HG03571 (cell line): ENCODE measurements at regions not wholly inside any gene's neighbourhood (a gene's known extent, or its start where the extent isn't known, plus 50 kb on each side); places are given as distances from the start of the nearest gene placed in this dataset.

Experiments
- ATAC-seq: cut with Tn5 transposase; IDR thresholded peaks from one replicate; pipeline ENCODE4 v1.9.1; 2021; ENCODE audit not compliant: unreplicated experiment

GRCh38 chr3:46114323-46114988, 87.2 kb upstream of the XCR1 start:
- no peak for ATAC-seq

DNA sequence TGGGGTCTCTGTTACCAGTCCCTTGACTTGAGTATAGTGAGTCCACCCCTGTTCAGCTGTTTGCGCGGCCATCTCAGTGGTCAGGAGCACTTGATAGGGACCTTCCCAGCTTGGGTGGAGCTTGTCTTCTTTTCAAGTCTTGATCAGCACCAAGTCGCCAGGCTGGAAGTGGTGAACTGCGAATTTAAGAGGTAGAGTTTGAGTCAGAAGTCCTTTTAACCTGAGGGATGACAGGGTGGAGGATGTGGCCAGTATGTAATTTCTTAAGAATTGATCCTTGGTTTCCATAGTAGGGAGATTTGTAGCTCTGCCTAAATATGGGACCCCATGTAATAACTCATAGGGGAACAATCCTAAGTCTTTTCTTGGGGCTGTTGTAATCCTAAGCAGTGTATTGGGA, 86.3 kb upstream of the XCR1 start:
- ATAC-seq = no peak

- no peak for ATAC-seq
Observed at GRCh38 chr3:46112984-46113383, 85.7 kb upstream of the XCR1 start.

- ATAC-seq = no peak
Observed at GRCh38 chr3:46112296-46112695, 85.0 kb upstream of the XCR1 start.

- ATAC-seq = peak; percentile 77
Observed at GRCh38 chr3:46110701-46111493, 83.6 kb upstream of the XCR1 start.

DNA sequence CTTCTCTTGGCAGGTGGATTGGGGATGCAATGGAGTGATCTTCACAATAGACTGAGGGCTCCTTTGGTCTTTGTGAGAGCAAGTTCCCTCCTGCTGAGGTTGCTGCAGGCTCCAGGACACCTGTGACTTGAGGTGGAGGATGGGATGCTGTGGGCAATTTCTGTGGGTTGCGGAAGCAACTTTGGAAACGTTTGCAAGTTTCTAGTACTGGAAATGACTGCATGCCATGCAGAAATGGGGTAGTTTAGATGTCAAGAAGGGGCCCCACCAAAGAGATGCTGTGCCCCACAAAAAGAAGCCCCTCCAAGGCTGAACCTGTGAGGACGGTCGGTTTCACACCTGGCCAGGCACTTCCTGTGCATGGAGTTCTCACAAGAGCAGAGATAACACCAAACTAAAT, 80.4 kb upstream of the XCR1 start:
- no peak for ATAC-seq

- no peak for ATAC-seq
Observed at GRCh38 chr3:46105306-46105919, 78.1 kb upstream of the XCR1 start.

- no peak for ATAC-seq
Observed at GRCh38 chr3:46104706-46105105, 77.4 kb upstream of the XCR1 start.

- no peak for ATAC-seq
Observed at GRCh38 chr3:46102780-46103130, 75.5 kb upstream of the XCR1 start.

DNA sequence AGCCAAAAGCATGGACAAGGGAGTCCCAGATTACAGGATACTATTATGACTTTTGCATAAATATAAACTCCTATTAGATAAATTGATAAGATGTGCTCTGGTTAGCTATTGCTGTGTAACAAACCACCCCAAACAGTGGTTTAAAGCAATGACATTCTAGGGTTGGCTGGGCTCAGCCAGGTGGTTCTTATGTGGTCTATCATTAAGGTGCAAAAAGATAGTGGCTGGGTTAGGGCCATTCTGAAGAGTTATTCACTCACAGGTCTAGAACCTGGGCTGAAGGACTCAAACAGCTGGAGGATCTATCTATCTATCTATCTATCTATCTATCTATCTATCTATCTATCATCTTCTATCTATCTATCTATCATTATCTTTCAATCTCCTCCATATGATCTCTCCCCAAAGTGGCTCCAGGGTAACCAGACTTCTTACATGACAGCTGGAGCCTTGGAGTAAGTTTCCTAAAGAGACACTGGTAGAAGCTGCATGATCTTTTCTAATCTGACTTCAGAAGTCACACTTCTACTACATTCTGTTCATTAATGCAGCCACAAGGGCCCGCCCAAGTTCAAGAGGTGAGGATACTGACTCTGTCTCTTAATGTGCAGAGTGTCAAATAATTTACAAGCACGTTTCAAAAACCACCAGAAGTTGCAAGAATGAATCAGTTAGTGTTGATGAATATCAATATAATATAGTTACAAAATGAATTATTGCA, 74.9 kb upstream of the XCR1 start:
- ATAC-seq = no peak

- ATAC-seq = no peak
Observed at GRCh38 chr3:46100812-46101211, 73.5 kb upstream of the XCR1 start.

DNA sequence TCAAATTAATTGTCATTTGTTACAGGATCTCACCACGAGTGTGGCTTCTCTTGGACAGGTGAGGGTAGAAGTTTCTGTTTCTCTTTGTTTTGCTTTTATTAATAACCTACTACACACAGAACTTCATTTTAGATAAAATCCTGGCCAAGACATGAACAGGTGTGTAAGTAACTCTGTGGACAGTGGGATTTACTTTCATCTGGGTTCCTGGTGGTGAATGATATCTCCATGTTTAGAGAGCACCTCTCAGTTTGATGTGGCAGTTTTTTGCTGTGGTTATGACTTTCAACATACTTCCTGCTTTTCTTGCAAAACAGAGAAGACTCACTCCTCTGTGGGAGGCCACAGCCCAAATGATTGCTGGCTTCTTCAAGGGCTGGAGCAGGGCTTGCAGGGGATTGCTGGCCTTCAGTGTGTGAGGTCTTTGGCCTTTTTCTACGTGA, 71.1 kb upstream of the XCR1 start:
- no peak for ATAC-seq

- ATAC-seq = no peak
Observed at GRCh38 chr3:46097691-46098241, 70.5 kb upstream of the XCR1 start.

DNA sequence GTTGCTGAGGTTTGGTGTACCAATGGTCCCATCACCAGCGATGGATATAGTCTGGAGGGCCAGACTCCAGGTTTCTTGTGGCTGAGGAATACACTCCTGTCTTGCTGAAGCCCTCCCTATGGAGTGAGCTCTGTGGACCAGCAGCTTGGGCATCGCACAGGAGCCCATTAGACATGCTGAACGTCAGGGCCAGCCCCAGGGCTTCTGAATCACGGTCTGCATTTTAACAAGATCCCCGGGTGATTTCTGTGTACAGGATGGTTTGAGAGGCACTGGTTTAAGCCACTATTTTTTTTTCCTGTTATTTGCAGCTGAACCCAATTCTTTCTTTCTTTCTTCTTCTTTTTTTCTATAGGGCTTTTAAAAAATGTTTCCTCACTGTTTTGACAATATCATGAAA, 69.5 kb upstream of the XCR1 start:
- no peak for ATAC-seq

GRCh38 chr3:46096336-46096735, 69.1 kb upstream of the XCR1 start:
- no peak for ATAC-seq

GRCh38 chr3:46095307-46095706, 68.0 kb upstream of the XCR1 start:
- ATAC-seq = peak; percentile 67

DNA sequence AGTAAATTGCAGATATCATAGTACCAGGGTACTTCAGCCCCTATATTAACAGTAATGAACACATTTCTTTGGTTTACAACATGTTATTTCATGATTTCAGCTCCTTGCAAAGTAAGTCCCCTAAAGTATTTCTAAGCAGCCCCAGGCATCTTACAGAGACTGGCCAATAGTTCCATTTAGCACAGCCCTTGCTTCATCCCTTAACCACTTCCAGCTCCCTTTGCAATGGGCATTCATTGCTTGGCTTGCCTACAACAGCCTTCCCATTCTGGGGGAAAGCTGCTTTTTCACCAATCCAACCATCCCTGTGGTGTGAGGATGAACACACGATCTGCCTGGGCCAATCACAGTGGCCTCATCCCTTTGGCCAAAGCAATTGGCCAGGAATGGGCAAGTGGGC, 67.2 kb upstream of the XCR1 start:
- no peak for ATAC-seq

- ATAC-seq = no peak
Observed at GRCh38 chr3:46093966-46094365, 66.7 kb upstream of the XCR1 start.

GRCh38 chr3:46093327-46093942, 66.2 kb upstream of the XCR1 start:
- no peak for ATAC-seq

GRCh38 chr3:46092702-46093080, 65.4 kb upstream of the XCR1 start:
- ATAC-seq = no peak
